DMS153 (cell line): ENCODE measurements at regions not wholly inside any gene's neighbourhood (a gene's known extent, or its start where the extent isn't known, plus 50 kb on each side); places are given as distances from the start of the nearest gene placed in this dataset.
"Not testable (repeated sequence)": the region's sequence is repeated elsewhere in the genome, so short reads cannot be mapped to it uniquely, and the experiment has no call there.

ENCODE experiments used
- DNase-seq: peaks from one replicate; lab custom pipeline; 2025; lab: John Stamatoyannopoulos, UW

DNA sequence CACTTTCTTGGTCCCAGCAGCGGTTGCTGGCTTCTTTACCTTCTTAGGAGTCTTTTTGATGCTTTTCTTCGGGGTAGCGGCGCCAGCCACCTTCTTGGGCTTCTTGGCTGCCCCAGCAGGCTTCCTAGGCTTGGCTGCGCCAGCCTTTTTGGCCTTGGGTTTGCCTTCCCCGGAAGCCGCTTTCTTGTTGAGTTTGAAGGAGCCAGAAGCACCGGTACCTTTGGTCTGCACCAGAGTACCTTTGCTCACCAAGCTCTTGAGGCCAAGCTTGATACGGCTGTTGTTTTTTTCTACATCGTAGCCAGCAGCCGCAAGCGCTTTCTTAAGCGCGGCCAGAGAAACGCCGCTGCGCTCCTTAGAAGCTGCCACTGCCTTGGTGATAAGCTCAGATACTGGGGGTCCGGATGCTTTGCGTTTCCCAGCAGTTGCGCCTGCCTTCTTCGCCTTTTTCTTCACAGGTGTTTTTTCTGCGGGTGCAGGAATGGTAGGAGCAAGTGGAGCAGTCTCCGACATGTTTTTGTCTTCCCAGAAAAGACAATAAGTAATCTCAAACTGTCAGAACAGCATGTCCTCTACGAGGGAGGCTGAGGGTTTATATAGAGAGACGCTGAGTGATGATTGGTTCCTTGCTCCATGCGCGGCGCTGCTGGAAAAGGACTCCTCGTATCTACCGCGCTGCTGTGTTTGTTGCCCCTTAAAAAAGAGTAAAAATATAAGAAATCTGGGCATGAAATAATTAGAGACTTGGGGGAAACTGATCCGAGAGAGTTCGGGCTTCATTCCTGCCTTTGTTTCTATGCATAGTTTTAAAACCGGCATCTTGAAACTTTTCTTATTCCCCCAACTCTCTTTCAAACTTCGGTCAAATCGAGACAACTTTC, 130.3 kb upstream of the BTN3A2 start:
- DNase-seq = peak; percentile 75

DNA sequence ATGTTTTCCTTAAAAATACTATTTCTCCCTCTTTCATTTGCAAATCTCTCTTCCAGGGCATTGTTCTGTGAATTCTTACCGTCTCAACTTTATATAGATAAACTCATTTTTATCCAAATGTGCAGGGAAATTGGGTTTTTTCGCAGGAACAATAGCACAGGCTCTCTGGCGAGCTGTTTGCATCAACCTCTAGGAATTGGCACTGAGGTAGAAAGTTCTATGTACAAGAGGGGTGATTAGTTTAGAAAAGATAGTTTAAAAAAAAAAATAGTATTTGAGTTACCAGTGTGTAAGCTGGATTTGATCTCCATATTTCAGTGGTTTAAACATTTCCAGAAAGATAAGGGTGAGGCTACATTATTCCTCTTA, 129.7 kb upstream of the BTN3A2 start:
- DNase-seq = no peak

DNA sequence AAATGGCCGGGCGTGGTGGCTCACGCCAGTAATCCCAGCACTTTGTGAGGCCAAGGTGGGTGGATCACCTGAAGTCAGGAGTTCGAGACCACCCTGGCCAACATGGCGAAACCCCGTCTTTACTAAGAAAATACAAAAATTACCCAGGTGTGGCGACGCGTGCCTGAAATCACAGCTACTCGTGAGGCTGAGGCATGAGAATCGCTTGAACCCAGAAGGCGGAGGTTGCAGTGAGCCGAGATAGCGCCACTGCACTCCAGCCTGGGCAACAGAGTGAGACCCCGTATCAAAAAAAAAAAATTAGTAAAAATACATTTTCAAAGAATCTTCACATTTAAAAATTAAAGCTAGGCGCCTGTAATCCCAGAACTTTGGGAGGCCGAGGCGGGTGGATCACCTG, 125.6 kb upstream of the BTN3A2 start:
- not testable (repeated sequence) for DNase-seq

DNA sequence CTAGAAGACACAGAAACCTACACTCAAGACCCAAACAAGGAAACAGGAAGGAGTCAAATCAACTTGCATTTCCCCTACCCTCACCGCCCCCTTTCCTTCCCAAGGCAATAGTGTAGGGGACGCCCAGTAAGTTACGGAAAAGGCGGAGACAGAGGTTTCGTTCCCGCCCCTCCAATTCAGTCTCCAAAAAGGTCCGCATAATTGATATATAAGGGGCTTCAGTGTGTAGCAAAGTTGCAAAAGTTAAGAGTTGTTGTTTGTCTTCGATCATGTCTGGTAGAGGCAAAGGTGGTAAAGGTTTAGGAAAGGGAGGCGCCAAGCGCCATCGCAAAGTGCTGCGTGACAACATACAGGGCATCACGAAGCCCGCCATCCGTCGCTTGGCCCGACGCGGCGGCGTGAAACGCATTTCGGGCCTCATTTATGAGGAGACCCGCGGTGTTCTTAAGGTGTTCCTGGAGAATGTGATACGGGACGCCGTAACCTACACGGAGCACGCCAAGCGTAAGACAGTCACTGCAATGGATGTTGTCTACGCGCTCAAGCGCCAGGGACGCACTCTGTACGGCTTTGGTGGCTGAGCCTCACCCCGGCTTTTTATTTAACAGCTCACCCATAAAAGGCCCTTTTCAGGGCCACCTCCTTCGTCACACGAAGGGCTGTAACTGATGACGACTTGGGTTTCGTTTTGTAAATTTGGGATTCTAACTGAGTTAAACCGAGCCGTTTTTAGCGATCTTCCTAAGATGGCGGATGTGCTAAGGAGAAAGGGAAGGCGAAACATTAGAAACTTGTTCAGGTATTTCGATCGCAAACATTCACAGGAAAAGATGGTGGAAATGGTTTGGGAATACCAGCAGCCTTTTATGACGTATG, 124.6 kb upstream of the BTN3A2 start:
- DNase-seq = no peak

DNA sequence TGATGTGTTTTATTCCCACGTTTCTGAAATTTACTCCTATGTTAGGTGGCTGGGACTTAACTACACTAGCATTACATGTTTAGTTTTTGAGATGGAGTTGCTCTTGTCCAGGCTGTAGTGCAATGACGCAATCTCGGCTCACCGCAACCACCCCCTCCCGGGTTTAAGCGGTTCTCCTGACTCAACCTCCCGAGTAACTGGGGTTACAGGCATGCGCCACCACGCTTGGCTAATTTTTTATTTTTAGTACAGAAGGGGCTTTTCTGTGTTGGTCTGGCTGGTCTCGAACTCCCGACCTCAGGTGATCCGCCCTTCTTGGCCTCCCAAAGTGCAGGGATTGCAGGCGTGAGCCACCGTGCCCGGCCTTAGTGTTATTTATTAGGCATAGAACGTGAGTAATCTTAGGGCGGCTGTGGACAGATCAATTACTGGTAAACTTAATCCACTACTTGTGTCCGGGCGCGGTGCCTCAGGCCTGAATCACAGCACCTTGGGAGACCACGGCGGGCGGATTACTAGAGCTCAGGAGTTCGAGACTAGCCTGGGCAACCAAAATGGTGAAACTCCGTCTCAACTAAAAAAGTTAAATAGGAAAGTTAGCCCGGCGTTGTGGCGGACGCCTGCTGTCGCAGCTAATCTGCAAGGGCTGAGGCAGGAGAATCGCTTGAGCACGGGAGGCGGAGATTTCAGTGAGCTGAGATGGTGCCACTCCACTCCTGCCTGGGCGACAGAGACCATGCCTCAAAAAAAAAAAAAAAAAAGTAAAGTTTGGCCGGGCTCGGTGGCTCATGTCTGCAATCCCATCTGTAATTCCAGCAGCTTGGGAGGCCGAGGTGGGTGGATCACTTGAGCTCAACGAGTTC, 123.7 kb upstream of the BTN3A2 start:
- DNase-seq = no peak

DNA sequence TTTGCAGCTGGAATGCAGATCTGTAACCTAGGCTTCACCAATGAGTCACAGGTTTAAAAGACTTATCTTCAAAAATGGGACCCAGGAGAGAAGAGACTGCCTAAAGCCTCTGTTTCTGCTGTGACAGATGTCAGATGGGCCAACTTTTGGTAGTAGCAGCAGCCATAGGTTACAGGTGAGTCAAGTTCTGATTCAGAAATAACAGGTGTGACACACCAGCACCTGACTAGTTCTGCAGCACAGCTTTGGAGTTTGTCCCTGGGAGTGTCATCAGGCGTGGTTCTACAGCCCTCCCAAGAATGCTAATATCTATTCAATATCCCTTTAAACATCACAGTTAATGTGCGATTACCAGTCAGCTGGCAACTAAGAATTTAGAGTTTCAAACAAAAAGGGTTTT, 121.9 kb upstream of the BTN3A2 start:
- no peak for DNase-seq

DNA sequence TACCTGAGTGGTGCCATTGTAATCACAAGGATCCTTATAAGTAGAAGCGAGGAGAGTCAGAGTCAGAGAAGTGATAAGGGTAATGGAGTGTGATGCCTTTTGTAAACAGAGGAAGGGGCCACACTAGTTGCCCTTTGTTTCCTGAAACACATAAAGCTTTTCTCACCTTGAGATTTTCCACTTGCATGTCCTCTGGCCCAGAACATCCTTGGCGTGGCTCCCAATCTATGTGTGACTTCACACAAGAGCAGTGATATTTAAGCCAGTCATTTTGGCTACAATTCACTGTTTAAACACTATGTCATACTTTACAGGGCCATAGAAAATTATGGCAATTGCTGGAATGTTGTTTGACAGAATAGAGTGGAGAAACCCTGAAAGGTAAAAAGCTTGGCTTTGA, 121.2 kb upstream of the BTN3A2 start:
- DNase-seq = no peak

DNA sequence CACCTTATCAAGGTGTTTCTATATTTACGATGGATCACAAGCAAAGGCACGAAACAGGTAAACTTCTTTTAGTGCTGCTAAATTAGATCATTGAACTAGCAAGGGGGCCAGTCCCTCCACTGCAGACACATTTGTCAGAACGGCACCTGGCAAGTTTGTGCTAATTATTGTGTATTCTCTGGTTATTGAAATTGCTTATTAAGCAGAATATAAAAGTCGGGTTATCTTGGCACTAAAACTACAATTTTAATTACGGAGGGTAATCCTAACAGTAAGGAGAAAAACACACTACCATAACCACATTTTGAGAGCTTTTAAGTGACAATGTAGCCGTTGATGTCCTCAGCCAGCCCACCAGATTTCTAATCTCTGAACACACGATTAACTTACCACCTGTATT, 118.9 kb upstream of the BTN3A2 start:
- DNase-seq = no peak

DNA sequence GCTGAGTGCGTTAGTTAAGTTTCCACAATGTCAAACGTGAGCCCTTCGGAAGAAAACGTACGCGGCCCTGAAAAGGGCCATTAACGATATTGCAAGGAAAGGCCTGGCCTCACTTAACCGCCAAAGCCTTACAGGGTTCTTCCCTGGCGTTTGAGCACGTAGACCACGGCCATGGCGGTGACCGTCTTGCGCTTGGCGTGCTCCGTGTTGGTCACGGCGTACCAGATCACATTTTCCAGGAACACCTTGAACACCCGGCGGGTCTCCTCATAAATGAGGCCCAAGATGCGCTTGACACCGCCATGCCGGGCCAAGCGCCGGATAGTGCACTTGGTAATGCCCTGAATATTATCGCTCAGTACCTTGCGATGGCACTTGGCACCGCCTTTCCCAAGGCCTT, 118.4 kb upstream of the BTN3A2 start:
- no peak for DNase-seq

DNA sequence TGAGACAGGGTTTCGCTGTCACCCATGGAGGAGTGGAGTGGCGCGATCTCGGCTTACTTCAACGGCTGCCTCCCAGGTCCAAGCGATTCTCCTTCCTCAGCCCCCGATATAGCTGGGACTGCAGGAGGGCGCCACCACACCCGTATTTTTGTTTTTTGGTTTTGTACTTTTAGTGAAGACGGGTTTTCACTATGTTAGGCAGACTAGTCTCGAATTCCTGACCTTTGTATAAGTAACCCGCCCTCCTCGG, 115.4 kb upstream of the BTN3A2 start:
- DNase-seq = no peak

DNA sequence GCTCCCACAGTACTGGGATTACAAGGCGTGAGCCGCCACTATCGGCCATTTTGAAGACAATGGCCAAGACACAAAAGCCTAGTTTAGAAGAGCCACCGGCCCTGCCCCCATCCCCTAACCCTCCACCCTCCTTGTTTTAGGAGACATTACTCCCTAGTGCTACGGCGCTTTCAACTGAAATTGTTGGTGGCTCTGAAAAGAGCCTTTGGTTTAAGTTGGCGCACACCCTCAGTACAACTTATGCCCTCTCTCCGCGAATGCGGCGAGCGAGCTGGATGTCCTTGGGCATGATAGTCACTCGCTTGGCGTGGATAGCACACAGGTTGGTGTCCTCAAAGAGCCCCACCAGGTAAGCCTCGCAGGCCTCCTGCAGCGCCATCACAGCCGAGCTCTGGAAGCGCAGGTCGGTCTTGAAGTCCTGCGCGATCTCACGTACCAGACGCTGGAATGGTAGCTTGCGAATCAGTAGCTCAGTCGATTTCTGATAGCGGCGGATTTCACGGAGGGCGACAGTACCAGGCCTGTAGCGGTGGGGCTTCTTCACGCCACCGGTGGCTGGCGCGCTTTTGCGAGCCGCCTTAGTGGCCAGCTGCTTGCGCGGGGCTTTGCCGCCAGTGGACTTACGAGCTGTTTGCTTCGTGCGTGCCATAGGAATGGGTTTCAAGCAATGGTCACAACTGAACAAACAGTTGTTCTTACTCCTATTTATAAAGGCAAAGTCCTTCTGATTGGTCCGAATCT, 114.9 kb upstream of the BTN3A2 start:
- DNase-seq = peak; percentile 77

DNA sequence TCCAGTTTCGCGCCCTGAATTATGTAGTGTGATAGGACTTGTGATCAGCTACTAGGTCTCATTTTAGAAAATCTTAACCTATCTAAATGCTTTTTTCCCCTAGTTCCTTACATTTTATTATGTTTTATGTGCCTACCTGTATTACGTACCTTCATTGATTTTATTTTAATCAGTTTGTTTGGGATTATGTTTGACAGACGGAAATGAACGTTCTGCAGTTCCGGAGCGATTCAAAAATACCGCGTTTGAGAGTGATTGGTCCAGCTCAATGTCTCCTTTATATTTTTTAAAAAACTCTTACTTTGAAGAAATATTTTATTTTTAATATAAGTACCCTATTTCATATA, 114.3 kb upstream of the BTN3A2 start:
- peak; percentile 64 for DNase-seq

DNA sequence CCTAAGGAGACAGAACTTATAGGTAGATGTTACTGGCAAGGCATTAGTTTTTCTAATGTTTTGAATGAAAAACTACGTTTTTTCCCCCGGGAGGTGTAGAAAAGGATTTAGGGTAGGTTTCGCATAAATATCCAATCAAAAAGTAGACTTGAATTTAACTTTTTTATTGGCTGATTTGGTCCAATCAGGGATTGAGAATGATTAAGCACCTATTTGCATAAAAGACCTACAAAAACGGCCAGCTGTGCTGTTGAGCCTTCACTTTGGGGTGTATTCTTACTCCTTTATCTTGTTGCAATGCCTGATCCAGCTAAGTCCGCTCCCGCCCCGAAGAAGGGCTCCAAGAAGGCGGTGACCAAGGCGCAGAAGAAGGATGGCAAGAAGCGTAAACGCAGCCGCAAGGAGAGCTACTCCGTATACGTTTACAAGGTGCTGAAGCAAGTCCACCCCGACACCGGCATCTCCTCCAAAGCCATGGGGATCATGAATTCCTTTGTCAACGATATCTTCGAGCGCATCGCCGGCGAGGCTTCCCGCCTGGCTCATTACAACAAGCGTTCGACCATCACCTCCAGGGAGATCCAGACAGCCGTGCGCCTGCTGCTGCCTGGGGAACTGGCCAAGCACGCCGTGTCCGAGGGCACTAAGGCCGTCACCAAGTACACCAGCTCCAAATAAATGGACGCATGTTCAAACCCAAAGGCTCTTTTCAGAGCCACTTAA, 113.5 kb upstream of the BTN3A2 start:
- DNase-seq = peak; percentile 85

DNA sequence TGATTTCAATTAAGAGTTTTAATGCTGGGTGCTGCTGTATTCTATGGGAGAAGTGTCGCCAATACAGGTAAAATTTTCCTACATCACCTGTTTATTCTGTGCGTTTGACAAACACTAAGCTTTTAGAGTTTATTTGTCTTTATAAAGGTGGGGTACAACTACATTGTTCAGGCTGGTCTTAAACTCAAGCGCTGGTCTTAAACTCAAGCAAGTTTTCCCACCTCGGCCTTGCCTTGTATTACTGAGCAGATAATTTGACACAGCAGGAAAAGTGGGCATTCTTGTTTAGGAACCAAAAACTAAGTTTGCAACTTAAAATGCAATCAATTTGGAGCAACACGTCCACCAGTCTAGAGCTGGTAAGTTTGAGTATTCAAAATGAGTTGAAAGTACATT, 112.9 kb upstream of the BTN3A2 start:
- DNase-seq = no peak

DNA sequence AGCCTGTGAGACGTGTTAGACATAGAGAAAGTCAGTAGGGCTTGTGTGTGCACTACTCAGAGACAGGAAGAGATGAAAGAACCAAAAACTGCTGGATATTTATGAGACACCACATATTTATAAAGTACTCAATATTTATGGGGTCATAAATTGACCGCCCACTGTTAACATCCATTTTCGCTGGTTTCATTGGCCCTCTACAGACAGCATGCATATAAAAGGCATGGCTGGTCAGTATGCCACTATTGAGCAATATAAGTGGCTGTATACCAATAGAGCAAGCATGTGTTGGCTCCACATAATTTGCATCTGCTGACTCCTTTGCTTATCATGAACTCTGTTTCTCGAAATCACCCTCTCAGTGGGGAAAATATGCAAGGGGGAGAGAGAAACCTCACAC, 110.3 kb upstream of the BTN3A2 start:
- DNase-seq = no peak

DNA sequence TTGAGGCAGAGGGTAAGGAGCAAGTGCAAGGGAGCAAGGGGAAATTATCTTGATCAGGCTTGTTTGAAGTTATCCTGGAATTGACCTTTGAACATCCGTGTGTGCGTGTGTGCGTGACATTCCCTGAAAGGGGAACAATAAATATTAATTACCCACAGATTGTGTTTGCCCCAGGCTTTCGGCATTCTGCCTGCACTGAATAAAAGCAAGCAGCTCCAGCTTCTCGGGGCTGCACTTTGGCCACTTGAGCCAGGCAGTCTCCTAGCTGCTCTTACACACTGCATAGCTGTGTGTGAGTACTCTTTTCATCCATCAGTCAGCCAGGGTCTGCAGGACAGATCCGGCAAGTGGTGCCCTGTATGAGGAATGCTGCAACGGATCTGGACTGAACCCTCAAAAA, 107.7 kb upstream of the BTN3A2 start:
- DNase-seq = no peak

DNA sequence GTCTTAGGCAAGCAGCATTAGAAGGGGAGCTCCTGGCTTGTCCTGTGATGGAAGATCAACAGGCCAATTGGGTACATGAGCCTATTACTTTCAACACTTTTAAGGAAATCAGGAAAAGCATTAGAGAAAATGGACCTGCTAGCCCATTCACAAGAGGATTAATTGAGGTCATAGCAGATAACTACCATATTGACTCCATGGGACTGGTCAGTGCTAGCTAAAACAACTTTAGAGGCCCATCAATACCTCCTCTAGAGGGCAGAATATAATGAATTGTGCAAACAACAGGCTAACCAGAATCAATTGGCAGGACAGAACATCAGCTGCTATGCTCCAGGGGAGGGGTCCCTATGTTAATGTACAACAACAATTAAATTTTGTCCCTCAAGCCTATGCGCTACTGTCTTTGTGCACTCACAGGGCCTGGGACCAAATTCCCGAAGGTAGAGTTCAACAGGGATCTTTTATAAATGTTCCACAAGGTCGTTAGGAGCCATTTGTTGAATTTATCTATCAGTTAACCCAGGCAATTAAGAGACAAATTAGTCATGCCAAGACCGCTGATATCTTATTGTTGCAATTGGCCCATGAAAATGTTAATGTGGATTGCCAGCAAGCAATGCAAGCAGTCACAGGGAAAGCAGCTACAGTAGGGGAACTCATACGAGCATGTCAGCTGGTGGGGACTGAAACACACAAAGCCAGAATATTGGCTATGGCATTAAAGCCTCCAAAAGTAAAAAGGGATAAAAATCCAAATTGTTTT, 106.6 kb upstream of the BTN3A2 start:
- no peak for DNase-seq

DNA sequence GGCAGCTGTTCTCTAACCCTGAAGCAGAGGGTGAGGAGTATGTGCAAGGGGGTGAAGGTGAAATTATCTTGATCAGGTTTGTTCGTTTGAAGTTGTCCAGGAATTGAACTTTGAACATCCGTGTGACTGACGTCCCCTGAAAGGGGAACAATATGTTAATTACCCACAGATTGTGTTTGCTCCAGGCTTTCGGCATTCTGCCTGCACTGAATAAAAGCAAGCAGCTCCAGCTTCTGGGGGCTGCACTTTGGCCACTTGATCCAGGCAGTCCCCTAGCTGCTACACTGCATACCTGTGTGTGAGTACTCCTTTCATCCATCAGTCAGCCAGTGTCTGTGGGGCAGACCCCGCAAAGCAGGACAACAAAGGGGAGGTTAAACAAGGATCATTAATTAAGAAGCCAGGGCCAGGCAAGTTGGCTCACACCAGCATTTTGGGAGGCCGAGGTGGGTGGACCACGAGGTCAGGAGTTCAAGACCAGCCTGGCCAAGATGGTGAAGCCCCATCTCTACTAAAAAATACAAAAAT, 104.8 kb upstream of the BTN3A2 start:
- no peak for DNase-seq

DNA sequence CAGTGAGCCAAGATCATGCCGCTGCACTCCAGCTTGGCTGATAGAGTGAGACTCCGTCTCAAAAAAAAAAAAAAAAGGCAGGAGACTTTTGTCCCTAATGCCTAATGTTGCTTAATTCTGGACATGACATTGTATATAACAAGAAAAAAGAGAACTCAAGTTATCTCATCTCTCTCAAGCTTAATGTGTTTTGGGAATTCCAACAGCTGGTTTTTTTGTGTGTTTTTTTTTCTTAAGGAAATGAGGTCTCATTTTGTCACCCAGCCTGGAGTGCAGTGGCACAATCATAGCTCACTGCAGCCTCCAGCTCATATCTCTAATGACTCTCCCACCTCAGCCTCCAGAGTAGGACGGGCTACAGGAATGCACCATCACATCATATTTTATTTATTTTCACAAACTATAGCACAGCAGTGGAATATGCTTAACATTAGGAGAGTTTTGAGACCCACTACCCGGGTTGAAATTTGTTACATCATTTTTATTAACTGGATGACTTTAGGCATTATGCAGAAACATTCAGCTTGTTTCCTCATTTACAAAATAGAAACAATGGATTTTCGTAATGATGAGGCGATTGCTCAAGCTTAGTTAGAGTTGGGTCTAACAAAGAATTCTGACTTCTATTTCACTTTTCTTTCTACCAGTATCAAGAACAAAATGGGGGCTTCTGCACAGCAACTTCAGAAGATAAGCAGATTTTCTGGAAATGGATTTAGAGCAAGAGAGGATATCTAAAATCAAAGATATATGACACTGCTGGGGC, 104.1 kb upstream of the BTN3A2 start:
- no peak for DNase-seq

DNA sequence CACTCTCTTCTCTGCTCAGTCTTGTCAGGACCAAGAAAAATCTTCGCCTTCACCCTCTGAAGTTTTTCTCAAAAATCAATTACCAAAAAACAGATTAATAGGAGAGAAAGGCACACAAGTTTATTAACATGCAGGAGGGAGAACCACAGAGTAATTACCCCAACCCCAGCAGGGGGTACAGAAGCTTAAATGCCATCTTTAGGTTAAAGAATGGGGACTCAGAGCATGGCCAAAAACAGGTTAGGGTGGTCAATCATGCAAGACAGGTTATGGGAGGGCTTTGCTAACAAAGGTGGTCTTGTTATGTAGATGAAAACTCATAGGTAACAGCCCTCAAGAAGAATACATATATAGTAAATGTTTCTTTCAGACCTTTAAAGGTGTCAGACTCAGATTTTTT, 100.5 kb upstream of the BTN3A2 start:
- no peak for DNase-seq
